NCI-H128 (cell line): ENCODE measurements at regions not wholly inside any gene's neighbourhood (a gene's known extent, or its start where the extent isn't known, plus 50 kb on each side); places are given as distances from the start of the nearest gene placed in this dataset.
"Not testable (repeated sequence)": the region's sequence is repeated elsewhere in the genome, so short reads cannot be mapped to it uniquely, and the experiment has no call there.

Source experiments
- DNase-seq: peaks from one replicate; lab custom pipeline; 2025; ENCODE audit not compliant: unreplicated experiment; lab: John Stamatoyannopoulos, UW

DNA sequence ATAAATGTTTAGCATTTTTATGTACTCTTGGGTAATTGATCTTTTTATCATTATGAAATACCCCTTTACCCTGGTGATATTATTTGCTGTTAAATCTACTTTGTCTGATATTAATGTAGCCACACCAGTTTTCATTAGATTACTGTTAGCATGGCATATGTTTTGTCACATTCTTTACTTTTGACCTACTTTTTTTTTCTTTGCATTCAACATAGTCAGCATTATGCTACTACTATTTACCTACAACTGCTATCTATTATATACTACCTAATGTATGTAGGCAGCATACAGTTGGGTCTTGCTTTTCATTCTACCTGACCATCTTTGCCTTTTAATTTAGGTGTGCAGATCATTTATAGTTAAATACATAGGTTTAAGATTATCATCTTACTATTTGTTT lies 1429.6 kb upstream of the ALCAM start:
- no peak for DNase-seq

DNA sequence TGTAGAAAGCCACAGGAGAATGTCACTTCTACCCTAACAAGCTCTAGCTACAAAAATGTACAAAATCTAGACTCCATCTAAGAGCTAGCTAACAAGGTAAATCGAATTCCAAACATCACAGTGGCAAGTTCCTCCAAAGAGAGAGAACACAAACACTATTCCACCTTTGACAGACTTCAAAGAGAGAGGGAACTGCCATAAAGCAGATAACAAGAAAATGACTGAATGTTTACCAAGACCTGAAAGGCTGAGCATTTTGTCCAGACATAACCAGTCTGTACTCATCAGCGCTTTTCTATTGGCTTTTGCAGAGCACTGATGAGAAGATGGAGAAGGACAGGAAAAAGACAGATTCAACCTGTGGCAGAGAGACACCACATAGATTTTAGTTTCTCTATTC lies 1419.6 kb upstream of the ALCAM start:
- DNase-seq = no peak

DNA sequence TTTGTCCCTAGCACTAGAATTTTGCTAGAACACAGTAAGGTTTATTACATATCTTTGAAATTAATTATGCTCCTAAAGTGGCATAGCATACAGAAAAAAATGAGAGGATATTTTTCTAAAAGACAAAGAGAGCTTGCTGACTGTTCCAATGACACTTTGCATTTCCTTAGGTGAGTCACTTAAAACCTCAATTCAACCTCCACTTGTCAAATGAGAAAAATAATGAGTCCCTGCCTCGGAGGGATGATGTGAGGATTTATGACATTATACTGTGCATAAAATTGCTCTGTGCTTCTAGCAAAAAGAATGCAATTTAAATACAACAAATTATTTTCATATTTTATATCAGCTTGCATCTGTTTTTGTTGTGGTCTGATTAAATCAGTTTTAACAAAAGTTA lies 1417.0 kb upstream of the ALCAM start:
- DNase-seq = no peak

DNA sequence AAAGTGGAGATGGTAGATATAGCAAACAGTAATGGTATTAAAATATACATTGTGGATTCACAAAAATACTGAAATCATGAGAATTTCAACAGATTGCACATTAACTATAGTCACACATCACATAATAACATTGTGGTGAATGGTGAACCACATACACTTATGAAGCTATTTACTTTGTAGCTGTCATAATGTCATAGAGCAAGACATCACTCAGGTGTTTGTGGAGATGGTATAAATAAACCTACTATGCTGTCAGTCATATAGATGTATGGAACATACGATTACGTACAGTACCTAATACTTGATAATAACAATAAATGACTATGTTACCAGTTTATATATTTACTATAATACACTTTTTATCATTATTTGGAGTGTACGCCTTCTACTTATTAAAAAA lies 1416.0 kb upstream of the ALCAM start:
- DNase-seq = no peak

DNA sequence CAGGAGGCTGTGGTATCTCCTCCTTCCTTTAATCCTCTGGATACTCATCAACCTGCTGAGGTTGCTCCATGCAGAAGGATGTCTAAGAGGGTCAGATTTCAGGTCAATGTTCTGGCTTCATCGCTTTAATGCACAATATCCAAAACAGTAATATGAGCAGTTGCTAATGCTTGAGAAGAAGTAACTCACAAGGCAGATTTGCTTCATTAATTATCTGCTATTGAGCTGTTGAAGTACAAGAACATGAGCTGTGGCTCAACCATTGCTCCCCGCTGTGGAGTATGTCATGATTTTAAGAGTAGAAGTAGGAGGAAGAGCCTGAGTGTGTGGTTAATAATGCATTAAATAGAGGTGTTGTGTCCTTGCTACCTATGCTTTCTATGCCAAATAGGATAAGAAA lies 1412.9 kb upstream of the ALCAM start:
- peak; percentile 31 for DNase-seq

DNA sequence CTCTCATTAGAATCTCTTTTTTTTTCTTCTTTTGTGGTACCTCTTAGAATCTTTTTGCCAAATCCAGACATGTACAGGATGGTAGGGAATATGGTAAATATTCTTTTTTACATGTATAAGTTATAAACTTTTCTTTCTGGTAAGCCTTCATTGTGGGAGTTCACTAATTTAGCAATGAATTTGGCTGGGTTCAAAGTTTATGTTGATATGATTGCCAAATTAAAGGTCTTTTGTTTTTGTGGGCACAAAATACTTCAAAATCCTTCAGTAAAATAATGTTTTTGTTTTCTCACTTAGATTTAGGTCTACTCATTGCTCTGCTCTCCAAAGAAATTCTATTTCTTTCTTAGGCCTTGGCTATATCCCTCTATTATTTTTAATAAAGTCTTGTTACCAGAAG lies 1405.9 kb upstream of the ALCAM start:
- no peak for DNase-seq

DNA sequence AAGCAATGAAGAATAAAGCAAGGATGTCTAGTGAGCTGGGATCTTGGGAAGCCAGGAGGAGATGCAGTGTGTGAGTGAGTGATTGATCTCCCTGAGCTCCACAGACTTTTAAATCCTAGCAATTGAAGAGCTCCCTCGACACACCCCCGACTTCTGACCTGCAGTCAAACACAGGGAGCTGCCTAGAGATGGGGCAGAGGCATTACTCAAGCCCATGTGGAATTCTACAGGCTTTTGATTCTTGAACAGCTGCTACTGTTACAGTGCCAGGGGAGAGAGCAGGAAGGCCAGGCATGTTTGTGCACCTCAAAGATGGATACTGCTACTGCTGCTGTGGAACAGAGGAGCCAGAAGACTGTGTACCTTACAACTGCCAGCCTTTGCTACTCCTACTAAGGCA lies 1403.1 kb upstream of the ALCAM start:
- no peak for DNase-seq

DNA sequence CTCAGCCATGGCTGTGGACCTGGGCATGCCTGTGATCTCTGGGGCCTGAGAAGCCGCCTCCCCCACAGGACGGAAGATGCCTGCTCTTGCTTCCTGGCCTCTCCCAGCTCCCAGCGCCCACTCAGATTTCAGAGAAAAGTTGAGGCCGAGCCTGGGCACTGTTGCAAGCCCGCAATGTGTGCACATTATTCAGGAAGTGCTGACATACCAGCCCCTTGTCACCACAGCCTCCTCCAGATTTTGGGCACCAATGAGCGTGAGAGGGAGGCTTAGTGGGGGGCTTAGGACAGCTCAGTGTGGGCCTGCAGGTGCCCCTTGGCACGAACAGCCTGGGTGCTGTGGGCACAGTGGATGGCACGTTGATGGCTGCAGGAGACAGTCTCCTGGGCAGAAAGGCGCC lies 1400.9 kb upstream of the ALCAM start:
- DNase-seq = no peak

DNA sequence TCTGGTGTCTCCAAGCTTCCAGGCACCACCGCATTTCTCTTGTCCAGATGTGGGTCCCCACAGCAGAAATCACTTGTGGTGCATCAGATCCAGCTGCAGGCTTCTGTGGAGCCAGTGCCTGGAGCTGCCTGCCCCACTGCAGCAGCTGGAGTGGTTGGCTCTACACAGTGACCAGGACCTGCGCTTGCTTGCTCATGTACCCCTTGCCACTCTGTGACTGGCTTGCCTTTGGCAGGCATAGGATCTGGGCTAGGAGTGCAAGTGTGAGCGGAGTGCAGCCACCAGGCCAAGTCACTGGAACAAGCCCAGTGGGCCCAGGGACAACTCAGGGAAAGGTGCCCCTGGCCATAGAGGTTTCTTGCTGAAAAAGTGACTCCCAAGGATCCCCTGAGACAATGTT lies 1400.0 kb upstream of the ALCAM start:
- DNase-seq = no peak

DNA sequence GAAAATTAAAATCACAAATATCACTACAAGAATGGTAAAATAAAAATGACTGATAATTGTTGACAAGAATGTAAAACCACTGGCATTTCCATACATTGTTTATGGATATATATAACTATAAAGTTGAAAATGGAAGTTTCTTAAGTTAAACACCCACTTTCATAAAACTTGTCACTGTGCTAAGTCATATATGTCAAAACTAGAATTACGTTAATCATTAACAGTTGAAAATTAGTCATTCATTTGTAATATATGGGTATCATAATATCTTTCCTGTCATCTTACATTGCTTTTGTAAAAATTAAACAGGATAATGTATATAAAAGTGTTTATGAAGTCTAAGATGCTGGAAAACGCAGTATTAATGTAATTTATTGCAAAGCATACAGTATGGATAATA lies 1398.6 kb upstream of the ALCAM start:
- DNase-seq = no peak

DNA sequence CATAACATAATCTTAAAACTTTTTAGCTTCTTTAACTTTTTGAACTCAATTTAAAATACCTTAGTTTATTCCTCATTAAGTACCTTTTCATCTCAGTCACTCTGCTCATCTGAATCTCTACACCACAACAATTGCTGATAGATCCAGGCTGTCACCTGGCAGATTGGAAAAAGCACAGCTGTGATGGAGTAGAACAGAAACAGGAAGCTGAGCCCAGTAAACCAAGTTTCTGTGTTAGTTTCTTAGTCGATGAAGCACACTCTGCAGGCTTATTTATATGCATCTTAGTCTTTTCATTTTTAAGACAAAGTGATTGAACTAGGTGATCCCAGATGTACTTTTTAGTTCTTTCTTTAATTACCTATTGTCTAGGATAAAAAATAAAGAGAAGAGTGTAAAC lies 1398.0 kb upstream of the ALCAM start:
- DNase-seq = no peak

DNA sequence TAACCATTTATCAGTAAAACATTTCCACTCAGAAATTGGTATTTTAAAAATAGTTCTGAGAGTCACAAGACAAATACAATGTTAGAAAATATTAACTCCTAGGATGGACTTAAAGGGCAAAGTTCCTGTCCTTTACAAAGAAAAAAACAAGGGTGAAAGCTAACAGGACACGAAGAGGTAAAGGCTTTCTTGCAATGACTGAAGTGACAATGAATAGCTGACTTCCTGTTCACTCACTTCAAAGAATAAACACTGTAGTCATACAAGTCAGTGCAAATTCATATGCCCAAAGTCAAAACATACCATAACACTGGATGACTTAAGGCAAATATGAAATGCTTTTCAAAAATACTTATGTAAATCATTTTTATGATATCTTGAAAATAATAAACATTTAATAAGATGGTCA lies 1389.8 kb upstream of the ALCAM start:
- DNase-seq = no peak

DNA sequence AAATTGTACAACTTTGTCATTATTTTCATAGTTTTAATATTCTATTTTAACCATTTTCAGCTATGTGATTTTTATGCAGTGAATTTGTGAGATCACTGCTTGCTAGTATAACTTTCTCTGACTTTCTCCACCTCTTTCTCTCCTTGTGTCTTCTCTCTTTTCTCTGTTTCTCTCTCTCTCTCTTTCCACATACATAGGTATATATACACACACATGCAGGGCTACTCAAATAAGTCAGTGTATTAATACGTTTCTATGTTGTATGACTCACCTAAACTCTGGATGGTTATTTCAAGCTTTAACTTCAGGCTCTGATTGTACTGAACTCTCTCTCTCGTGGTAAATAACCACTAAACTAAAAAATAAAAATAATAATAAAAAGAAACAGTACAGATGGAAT lies 1389.3 kb upstream of the ALCAM start:
- no peak for DNase-seq

DNA sequence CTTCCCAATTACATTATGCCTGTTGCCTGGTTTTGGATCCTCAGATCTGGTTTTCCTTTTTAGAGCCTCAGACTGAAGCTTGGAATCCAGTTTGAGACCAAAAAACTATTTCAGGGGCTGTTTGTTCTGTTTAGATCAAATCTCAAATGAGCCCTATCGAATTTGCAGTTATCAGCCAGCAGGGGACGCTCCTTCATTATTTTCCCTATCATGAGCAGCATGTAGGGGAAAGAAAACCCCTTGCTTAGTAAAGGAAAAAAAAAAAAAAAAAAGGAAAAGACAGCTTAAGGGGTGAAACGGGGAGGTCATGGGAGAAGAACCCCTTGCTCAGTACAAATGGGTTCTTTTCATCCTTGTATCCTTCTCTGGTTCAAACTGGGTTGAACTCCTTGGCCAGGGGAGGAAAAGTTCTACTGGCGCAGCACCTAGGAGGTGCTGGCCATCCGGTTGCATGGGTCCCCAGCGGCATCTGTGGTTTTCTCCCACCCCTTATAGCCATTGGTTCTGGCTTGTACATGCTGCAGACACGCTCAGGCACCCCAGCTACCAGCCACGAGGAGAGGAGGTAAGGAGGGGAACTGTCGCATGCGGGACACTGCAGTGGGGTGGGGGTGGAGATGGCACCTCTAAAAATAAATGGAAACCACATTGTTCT lies 1375.1 kb upstream of the ALCAM start:
- DNase-seq = no peak

DNA sequence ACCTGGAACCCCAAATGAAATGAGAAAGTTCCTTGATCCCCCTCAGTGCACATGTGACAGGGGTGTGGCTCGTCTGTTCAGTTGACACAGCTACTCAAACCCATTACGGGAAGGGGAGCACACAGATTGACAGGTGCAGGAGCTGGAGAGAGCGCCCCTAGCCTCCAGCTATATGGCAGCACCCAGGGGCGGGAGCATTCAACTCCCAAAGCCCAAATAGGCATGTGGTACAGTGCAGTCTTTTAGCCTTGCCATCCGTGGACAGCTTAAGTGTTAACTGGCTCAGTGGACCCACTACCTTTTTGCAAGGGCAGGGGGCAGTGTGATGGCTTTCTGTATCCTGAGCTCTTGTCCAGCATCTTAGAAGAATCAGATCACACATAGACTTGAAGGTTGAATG lies 1374.2 kb upstream of the ALCAM start:
- no peak for DNase-seq

DNA sequence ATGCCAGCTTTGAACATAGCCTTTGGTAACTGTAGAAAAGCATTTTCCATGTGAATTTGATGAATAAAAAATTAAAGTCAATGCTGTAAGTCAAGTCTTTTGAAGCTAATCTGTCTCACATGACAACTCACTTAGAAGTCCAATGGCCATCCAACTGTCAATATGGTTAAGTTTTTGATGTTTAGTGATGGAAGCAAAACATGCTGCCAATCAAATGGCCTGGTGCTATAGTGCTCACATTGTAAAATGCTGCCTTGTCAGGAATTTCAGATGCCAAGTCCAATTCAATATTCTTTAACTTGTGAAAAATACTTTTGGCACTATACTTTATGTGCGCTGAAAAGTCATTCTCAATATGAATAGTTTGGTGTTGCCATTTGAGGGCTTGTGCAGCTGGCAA lies 1361.8 kb upstream of the ALCAM start:
- DNase-seq = no peak

DNA sequence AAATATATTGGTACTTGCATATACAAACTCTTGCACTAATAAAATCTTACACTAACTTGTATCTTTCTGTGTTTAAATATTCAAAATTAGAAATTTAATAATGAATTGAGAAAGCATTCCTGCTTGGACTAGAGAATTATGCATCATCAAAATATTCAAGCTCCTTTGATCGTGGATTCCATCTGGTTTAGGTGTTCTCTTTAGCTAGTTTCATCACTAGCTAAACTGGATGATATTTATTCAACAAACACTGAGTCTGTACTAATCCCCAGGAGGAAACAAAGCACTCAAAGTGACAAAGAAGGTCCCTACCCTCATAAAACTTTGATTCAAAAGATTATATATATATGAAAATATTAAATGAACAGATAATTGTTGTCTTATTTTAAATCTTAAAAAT lies 1360.9 kb upstream of the ALCAM start:
- no peak for DNase-seq

DNA sequence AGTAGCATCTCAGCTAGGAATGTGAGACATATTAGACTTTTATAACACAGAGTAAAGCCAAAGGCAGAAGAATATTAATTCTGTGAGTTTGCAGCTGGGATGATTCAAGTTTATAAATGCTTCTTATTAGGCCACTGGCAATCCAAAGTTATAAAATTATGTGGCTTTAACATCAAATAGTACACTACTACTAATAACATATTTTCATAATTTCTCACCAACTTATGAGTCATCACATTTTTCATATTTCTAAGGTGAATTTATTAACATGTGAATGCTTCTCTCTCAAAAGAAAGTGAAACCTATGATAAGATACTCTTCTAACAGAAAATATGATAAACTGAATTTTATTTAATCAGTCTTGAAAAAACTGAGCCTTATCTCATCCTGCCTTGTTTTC lies 1348.2 kb upstream of the ALCAM start:
- DNase-seq = no peak

DNA sequence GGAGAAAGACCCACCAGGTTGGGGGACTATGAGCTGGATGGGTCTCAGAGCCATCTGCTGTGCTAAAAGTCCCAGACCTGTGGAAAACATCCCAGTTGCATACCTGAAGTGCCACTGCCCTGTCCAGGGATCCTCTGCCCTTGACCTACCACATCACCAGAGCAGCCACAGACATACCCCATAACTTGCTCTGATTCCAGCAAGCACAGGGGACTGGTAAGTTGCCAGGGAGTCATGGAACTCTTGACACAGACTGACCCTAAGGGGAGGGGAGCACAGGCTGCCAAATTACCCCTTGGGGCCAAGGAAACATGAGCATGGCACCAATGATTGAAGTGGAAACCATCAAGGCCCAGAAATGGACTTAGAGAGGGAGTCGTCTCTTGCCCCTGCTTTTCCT lies 1335.1 kb upstream of the ALCAM start:
- DNase-seq = no peak

DNA sequence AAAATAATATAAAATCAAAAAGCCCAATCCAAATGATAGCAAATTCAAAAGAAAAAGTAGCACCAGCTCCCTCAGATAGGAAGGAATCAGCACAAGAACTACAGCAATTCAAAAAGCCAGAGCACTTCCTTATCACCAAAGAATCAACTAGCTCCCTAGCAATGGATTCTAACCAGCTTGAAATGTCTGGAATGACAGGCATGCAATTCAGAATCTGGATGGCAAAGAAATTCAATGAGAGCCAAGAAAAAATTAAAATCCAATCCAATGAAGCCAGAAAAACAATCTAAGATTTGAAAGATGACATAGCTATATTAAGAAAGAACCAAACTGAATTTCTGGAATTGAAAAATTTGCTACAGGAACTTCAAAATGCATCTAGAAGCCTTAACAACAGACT lies 1334.4 kb upstream of the ALCAM start:
- no peak for DNase-seq

DNA sequence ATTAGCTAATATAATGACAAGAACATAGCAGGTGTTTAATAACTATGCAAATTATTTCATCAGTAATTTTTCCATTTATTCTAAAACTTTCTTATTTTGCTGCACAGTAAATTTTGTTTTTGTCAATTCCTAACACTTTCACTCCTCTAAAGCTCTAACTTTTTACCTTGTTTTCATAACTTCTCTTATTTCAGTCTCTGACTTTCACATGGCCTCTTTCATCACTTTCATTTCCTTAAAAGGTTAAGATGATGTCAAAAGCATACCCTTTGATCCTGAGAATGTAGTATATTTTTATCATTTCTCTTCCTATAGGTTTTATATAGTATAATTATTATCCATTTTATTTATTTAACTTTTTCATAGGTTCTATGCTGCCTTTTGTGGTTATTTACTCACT lies 1325.8 kb upstream of the ALCAM start:
- no peak for DNase-seq

DNA sequence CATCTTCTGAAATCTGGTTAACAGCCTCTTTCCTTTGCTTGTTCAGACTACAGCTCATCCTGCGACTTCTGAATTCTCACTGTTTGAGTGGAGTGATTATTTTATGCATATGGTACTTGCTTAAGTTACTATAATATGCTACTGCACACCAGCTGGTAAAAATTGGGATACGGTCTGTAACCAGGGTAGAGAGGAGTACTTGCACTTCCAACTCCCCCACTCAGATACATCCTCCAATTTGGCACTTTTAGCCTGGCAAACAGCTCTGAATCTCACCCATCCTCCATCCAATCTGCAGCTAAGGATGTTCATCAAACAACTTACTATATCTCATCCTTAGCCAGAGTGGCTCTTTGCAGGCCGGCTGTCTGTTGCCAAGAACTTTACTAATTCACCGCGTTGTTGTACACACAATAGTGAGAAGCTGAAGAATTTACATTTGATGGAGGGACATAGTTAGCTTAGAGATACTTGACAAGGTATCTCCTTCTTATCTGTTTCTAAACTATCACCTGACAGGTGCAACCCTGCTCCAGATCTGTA lies 1323.6 kb upstream of the ALCAM start:
- not testable (repeated sequence) for DNase-seq

DNA sequence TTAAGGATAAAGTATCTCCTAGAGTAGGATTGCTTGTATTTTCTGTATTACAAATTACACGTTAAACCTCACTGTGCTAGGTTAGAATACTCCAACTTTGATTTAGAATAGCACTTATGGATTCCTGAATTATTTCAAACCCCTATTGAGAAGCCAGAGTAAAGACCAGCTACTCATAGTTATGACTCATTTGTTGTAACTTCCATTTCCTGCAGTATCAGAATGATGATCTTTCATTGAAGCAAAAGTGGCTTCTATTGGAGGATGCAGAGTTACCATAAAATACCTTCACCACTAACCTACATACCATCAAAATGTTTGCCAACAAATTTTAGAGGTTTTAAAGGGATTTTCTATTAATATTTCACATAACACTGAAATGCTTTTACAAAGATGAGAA lies 1322.7 kb upstream of the ALCAM start:
- no peak for DNase-seq
